ENCODE measurements at regions not wholly inside any gene's neighbourhood (a gene's known extent, or its start where the extent isn't known, plus 50 kb on each side); places are given as distances from the start of the nearest gene placed in this dataset.

DNA sequence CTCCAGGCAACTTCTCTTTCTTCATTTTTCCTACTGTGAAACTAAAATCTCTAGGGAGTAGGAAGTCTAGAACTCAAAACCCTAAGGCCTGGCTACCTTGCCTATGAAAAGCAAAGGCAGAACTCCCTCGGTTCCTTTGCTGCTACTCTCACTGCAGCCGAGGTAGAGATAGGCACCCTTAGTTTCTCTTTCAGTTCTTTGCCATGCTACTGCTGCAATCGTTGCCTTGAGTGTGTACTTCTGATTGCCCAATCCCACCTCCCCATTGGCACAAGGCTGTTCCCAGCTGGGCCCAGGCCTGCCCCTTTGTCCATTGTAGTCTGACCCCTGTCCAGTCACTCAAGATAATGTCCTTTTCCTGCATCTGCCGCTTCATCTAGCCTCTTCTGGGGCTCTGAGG is 92.3 kb upstream of the MRPS22 start:
- TF ChIP-seq CTCF (IDR thresholded peaks at IDR 0.05) (no peak), POLR2A (IDR thresholded peaks at IDR 0.05) (no peak), POLR2AphosphoS5 (IDR thresholded peaks at IDR 0.05) (no peak)
